ENCODE measurements at regions not wholly inside any gene's neighbourhood (a gene's known extent, or its start where the extent isn't known, plus 50 kb on each side); places are given as distances from the start of the nearest gene placed in this dataset.

- TF ChIP-seq POLR2AphosphoS5 (IDR thresholded peaks at IDR 0.05; ENCODE audit: low read depth, low read length) (no peak), CTCF (IDR thresholded peaks at IDR 0.05) (no peak), REST (IDR thresholded peaks at IDR 0.05; ENCODE audit: insufficient read depth in 1 of 2, low read depth in 2 of 2, low read length in 1 of 2) (no peak), TCF7L2 (IDR thresholded peaks at IDR 0.05; ENCODE audit: low read depth, low read length) (no peak)
Measured at GRCh38 chr5:68367717-68368116, 152.2 kb downstream of the PIK3R1 start.
